Suprapubic skin (tissue), 4 donors: ENCODE measurements at regions not wholly inside any gene's neighbourhood (a gene's known extent, or its start where the extent isn't known, plus 50 kb on each side); places are given as distances from the start of the nearest gene placed in this dataset.

Experiments
- DNase-seq, 2 donors: peaks; one replicate each; pipeline ENCODE4 v3.0.0-alpha.2; 2019; ENCODE audit warnings: low spot score in 2 of 2
- H3K27ac ChIP-seq: fragments of 200-600 bp; sonication (generic); one replicate; pipeline ENCODE4 v1.5.1; 2019
- H3K27me3 ChIP-seq: fragments of 200-600 bp; sonication (generic); one replicate; pipeline ENCODE4 v1.5.1; 2019
- H3K36me3 ChIP-seq: fragments of 200-600 bp; sonication (generic); one replicate; pipeline ENCODE4 v1.5.1; 2019
- H3K4me1 ChIP-seq: fragments of 200-600 bp; sonication (generic); one replicate; pipeline ENCODE4 v1.5.1; 2019
- H3K4me3 ChIP-seq: fragments of 200-600 bp; sonication (generic); one replicate; pipeline ENCODE4 v1.5.1; 2019; ENCODE audit warnings: mild to moderate bottlenecking
- H3K9me3 ChIP-seq: fragments of 200-600 bp; sonication (generic); one replicate; pipeline ENCODE4 v1.5.1; 2019
- EP300 ChIP-seq: sonication (generic); formaldehyde crosslinking; IDR thresholded peaks from one replicate; pipeline ENCODE4 v1.6.1; 2017; ENCODE audit warnings: antibody characterized with exemption
- POLR2A ChIP-seq, 2 donors: fragments of 450-650 bp; IDR thresholded peaks; one replicate each; pipeline ENCODE4 v1.6.1; 2017; ENCODE audit warnings: antibody characterized with exemption in 2 of 2, mild to moderate bottlenecking in 2 of 2, moderate library complexity in 2 of 2
- POLR2AphosphoS5 ChIP-seq, 3 donors: sonication (generic); formaldehyde crosslinking; IDR thresholded peaks; one replicate each; pipeline ENCODE4 v1.6.1; 2017; ENCODE audit warnings: antibody characterized with exemption in 3 of 3
- WGBS: methylation state at CpG from one replicate; pipeline ENCODE4 v1.1.5; 2018; 5-methylcytosine and 5-hydroxymethylcytosine counted together
- TF ChIP-seq, protein P1 (sequence below), 2 donors: fragments of 200-600 bp in 1 of 2; fragments of 450-650 bp in 1 of 2; sonication (generic) in 1 of 2; IDR thresholded peaks; one replicate each; pipeline ENCODE4 v1.5.1; 2016 to 2019; ENCODE audit warnings: antibody characterized with exemption in 2 of 2, mild to moderate bottlenecking in 1 of 2, moderate library complexity in 1 of 2

DNA sequence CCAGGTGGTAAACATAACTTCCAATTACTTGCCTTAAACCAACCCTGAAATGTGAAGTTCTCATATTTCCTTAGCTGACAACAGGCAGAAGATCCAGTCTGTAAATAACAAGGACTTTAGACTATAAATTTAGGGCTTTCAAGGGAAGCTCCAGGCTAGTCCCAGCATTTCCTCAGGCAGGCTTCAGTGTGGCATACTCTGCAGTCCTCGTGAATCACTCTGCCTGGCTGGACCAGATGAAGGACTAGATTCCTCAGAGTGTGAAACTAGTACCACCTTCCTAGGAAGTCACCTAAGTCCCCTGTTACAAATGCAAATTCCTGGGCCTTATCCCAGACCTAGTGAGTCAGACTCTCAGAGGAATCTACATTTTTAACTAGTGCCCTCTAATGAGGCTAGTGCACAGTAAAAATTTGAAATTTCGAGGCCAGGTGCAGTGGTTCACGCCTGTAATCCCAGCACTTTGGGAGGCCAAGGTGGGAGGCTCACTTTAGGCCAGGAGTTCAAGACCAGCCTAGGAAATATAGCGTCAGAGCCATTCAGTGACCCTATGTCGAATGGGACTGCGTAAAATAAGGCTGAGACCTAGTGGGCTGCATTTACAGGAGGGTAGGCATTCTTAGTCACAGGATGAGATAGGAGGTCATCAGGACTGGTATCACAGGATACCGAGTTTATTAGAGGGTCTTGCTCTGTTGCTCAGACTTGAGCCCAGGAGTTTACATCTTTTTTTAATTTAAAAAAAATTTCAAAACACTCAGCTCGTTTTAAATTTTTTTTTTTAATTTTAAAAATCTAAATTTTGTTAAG lies 279.6 kb upstream of the JARID2 start:
- no peak for TF ChIP-seq EP300
- TF ChIP-seq, protein P1, sequence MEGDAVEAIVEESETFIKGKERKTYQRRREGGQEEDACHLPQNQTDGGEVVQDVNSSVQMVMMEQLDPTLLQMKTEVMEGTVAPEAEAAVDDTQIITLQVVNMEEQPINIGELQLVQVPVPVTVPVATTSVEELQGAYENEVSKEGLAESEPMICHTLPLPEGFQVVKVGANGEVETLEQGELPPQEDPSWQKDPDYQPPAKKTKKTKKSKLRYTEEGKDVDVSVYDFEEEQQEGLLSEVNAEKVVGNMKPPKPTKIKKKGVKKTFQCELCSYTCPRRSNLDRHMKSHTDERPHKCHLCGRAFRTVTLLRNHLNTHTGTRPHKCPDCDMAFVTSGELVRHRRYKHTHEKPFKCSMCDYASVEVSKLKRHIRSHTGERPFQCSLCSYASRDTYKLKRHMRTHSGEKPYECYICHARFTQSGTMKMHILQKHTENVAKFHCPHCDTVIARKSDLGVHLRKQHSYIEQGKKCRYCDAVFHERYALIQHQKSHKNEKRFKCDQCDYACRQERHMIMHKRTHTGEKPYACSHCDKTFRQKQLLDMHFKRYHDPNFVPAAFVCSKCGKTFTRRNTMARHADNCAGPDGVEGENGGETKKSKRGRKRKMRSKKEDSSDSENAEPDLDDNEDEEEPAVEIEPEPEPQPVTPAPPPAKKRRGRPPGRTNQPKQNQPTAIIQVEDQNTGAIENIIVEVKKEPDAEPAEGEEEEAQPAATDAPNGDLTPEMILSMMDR (IDR thresholded peaks at IDR 0.05): no peak
- TF ChIP-seq POLR2A (IDR thresholded peaks at IDR 0.05): no peak
- TF ChIP-seq POLR2AphosphoS5 (IDR thresholded peaks at IDR 0.05): no peak
- WGBS: 87% methylated on average over 7 of the region's 8 CpGs
- Histone ChIP-seq H3K36me3 (no peaks in the 10 kb centered on the region), H3K4me3 (no peak overlapping the region), H3K27ac (no peak overlapping the region), H3K27me3 (no peaks in the 10 kb centered on the region), H3K4me1 (no peaks in the 10 kb centered on the region), H3K9me3 (no peaks in the 10 kb centered on the region)
- DNase-seq: no peak

DNA sequence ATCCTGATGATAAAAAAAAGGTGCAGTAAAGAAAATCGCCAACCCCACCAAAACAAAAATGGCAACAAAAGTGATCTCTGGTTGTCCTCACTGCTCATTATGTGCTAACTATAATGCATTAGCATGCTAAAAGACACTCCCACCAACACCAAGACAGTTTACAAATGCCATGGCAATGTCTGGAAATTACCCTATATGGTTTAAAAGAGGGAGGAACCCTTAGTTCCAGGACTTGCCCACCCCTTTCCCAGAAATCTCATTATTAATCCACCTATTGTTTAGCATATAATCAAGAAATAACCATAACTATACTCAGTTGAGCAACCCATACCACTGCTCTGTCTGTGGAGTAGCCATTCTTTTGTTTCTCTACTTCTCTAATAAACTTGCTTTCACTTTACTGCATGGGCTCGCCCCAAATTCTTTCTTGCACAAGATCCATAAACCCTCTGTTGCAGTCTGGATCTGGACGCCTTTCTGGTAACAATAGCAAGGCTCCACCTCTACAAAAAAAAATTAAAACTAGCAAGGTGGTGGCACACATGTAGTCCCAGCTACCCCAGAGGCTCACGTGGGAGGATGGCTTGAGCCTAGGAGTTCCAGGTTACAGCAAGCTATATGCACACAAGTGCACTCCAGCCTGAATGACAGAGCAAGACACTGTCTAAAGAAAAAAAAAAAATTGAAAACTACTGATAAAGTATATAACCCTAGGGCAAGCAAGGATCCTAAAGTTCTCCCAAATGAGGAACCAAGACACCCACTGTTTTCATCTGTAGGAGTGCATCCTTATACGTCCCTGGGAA lies 278.8 kb upstream of the JARID2 start:
- Histone ChIP-seq H3K9me3 (no peaks in the 10 kb centered on the region), H3K27me3 (no peaks in the 10 kb centered on the region), H3K4me1 (no peaks in the 10 kb centered on the region), H3K4me3 (no peak overlapping the region), H3K36me3 (no peaks in the 10 kb centered on the region), H3K27ac (no peak overlapping the region)
- WGBS: 78% methylated on average over 5 of the region's 5 CpGs
- no peak for TF ChIP-seq POLR2AphosphoS5 (IDR thresholded peaks at IDR 0.05)
- no peak for TF ChIP-seq EP300
- no peak for TF ChIP-seq POLR2A (IDR thresholded peaks at IDR 0.05)
- TF ChIP-seq, protein P1 (IDR thresholded peaks at IDR 0.05): no peak
- DNase-seq: no peak

DNA sequence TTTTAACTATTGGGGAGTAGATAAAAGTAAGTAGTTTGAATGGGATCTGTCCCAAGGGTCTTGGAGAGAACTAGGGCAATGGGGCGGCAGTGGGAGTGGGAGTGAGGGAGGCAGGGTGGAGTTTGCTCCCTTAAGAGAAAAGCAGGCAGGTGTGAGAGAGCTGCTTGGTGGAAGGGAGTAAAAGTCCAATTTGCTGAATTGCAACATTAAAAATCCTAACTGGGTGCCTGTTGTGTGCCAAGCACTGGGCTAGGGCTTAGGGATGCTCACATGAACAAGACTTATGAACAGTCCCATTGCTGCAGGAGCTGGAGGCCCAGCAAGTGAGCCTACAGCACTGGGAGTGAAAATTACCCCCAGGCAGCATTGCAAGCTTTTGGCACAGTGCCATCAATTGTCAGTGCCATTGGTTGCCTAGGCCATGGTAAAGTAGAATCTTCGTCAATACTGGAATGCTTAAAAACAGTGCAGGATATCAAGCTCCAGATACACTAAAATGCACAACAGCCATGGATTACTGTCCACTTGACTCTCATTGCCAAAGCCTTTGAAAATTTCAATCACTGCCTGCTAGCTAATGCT lies 277.7 kb upstream of the JARID2 start:
- Histone ChIP-seq H3K27me3 (no peaks in the 10 kb centered on the region), H3K4me1 (no peaks in the 10 kb centered on the region), H3K4me3 (no peak overlapping the region), H3K27ac (no peak overlapping the region), H3K36me3 (no peaks in the 10 kb centered on the region), H3K9me3 (no peaks in the 10 kb centered on the region)
- DNase-seq: no peak
- WGBS: 92% methylated on average over 2 of the region's 2 CpGs
- no peak for TF ChIP-seq POLR2A (IDR thresholded peaks at IDR 0.05)
- no peak for TF ChIP-seq EP300

DNA sequence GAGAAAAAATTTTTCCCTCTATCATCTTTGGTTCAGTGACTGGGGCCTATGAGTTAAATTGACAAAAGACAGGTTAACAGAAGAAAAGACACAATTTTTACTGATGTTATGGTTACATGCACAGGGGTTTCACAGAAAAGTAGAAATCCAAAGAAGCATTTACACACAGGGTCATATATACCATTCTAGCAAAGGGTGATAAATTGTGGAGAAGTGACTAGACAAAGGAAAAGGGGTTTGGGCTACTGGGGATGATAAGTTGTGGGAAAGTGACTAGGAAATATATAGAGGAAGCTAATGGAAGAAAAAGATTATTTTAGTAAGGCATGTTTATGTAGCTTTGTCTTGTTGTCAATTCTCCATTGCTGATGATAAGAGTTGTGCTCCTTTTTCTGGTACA lies 276.7 kb upstream of the JARID2 start:
- no peak for DNase-seq
- Histone ChIP-seq H3K4me3 (no peak overlapping the region), H3K36me3 (no peaks in the 10 kb centered on the region), H3K27ac (no peak overlapping the region), H3K27me3 (no peaks in the 10 kb centered on the region), H3K4me1 (no peaks in the 10 kb centered on the region), H3K9me3 (no peaks in the 10 kb centered on the region)
- TF ChIP-seq POLR2A (IDR thresholded peaks at IDR 0.05): no peak
- TF ChIP-seq, protein P1 (IDR thresholded peaks at IDR 0.05): no peak
- TF ChIP-seq EP300: no peak
- TF ChIP-seq POLR2AphosphoS5 (IDR thresholded peaks at IDR 0.05): no peak

DNA sequence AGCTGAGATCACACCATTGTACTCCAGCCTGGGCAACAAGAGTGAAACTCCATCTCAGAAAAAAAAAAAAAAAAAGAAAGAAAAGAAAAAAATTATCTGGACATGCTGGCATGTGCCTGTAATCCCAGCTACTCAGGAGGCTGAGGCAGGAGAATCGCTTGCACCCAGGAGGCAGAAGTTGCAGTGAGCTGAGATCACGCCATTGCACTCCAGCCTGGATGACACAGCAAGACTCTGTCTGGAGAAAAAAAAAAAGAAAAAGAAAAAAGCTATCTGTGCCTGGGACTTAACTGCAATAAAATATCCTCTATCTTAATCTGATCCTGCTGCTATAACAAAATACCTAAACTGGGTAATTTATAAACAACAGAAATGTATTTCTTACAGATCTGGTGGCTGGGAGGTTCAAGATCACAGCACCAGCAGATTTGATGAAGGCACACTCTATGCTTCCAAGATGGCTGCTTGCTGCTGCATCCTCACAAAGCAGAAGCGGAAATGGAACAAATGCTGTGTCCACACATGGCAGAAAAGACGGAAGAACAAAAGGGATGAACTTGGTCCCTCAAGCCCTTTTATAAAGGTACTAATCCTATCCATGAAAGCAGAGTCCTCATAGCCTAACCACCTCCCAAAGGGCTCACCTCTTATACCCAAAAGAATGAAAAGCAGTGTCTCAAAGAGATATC lies 273.3 kb upstream of the JARID2 start:
- WGBS: 90% methylated on average over 4 of the region's 4 CpGs
- DNase-seq: no peak
- Histone ChIP-seq H3K36me3 (no peaks in the 10 kb centered on the region), H3K4me1 (no peaks in the 10 kb centered on the region), H3K27me3 (no peaks in the 10 kb centered on the region), H3K27ac (no peak overlapping the region), H3K4me3 (no peak overlapping the region), H3K9me3 (no peaks in the 10 kb centered on the region)
- TF ChIP-seq EP300: no peak
- no peak for TF ChIP-seq POLR2AphosphoS5 (IDR thresholded peaks at IDR 0.05)
- TF ChIP-seq POLR2A (IDR thresholded peaks at IDR 0.05): no peak
- TF ChIP-seq, protein P1 (IDR thresholded peaks at IDR 0.05): no peak
